H1 (cell line): ENCODE measurements at regions not wholly inside any gene's neighbourhood (a gene's known extent, or its start where the extent isn't known, plus 50 kb on each side); places are given as distances from the start of the nearest gene placed in this dataset.

Source experiments
- CTCF ChIA-PET: fragments of 300-600 bp; sonication (Branson Sonifier 250); formaldehyde crosslinking; loops from one replicate; lab custom pipeline; 2021; ENCODE audit not compliant: partially characterized antibody; lab: Charles Lee
- POLR2A ChIA-PET: fragments of 300-600 bp; sonication (Branson Sonifier 250); formaldehyde crosslinking; loops from one replicate; lab custom pipeline; 2021; ENCODE audit warnings: inconsistent platforms; ENCODE audit not compliant: partially characterized antibody; lab: Charles Lee
- DNase-seq, 2 experiments: peaks; one replicate each; pipeline versions ENCODE4 v3.0.0 to v3.0.0-alpha.2; 2010 to 2022; ENCODE audit warnings: low spot score in 2 of 2, low read depth in 1 of 2, mixed read lengths in 1 of 2
- FAIRE-seq: peaks from 2 replicates; lab custom pipeline; 2011; peaks lifted over from hg19 to GRCh38; lab: Jason Lieb, UNC
- H2AFZ ChIP-seq: 2 replicates; pipeline ENCODE4 v1.8.1; 2012; ENCODE audit warnings: low read length, inconsistent platforms
- H2AK5ac ChIP-seq: 2 replicates; pipeline ENCODE4 v1.6.1; 2013; ENCODE audit warnings: low read depth, low read length
- H2BK120ac ChIP-seq: replicated peaks from 2 replicates; pipeline ENCODE3; 2013; ENCODE audit warnings: low read depth, low read length, inconsistent platforms
- H2BK12ac ChIP-seq: 2 replicates; pipeline ENCODE4 v1.6.1; 2013; ENCODE audit warnings: low read depth, low read length
- H2BK15ac ChIP-seq: 2 replicates; pipeline ENCODE4 v1.6.1; 2013; ENCODE audit warnings: low read length
- H2BK20ac ChIP-seq: 2 replicates; pipeline ENCODE4 v1.6.1; 2013; ENCODE audit warnings: low read length
- H2BK5ac ChIP-seq: 2 replicates; pipeline ENCODE4 v1.6.1; 2013; ENCODE audit warnings: low read depth, low read length
- H3K14ac ChIP-seq: 2 replicates; pipeline ENCODE4 v1.6.1; 2013; ENCODE audit warnings: inconsistent platforms; ENCODE audit not compliant: insufficient read length
- H3K18ac ChIP-seq: 2 replicates; pipeline ENCODE4 v1.6.1; 2013; ENCODE audit warnings: low read length; ENCODE audit errors: extremely low read depth
- H3K23ac ChIP-seq: 2 replicates; pipeline ENCODE4 v1.6.1; 2013; ENCODE audit warnings: inconsistent platforms; ENCODE audit not compliant: insufficient read length
- H3K23me2 ChIP-seq: 2 replicates; pipeline ENCODE4 v1.6.1; 2013; ENCODE audit warnings: low read depth, low read length
- H3K27ac ChIP-seq: 2 replicates; pipeline ENCODE4 v1.6.1; 2011; ENCODE audit warnings: low read depth, low read length, inconsistent platforms
- H3K27me3 ChIP-seq, 4 experiments: replicated peaks in 1 of 4; 1 replicate in 1 of 4; 2 replicates in 3 of 4; pipeline versions ENCODE4 v1.6.1 to v1.8.1; 2011 to 2013; ENCODE audit warnings: low read length in 3 of 4, mild to moderate bottlenecking in 3 of 4, inconsistent platforms in 2 of 4, mixed read lengths in 2 of 4, moderate library complexity in 1 of 4; ENCODE audit not compliant: control insufficient read depth in 3 of 4, insufficient read depth in 3 of 4; ENCODE audit errors: extremely low read depth in 1 of 4
- H3K36me3 ChIP-seq, 4 experiments: 2 replicates each; pipeline versions ENCODE4 v1.6.1 to v1.8.1; 2011 to 2013; ENCODE audit warnings: mild to moderate bottlenecking in 4 of 4, low read length in 3 of 4, moderate library complexity in 2 of 4, control low read depth in 1 of 4, inconsistent platforms in 1 of 4; ENCODE audit not compliant: insufficient read depth in 4 of 4, control insufficient read depth in 2 of 4
- H3K4ac ChIP-seq: replicated peaks from 2 replicates; pipeline ENCODE3; 2013; ENCODE audit warnings: low read length, low read depth, mixed read lengths, inconsistent platforms; ENCODE audit not compliant: insufficient read length
- H3K4me1 ChIP-seq, 4 experiments: replicated peaks in 1 of 4; 1 replicate in 1 of 4; 2 replicates in 3 of 4; pipeline versions ENCODE4 v1.6.1 to v1.8.1; 2011 to 2013; ENCODE audit warnings: low read length in 3 of 4, inconsistent platforms in 2 of 4, mixed read lengths in 1 of 4; ENCODE audit not compliant: insufficient read depth in 4 of 4, control insufficient read depth in 3 of 4
- H3K4me2 ChIP-seq, 2 experiments: 2 replicates each; pipeline versions ENCODE4 v1.6.1 to v1.8.1; 2011 to 2013; ENCODE audit warnings: low read depth in 2 of 2, low read length in 2 of 2, control low read depth in 1 of 2, inconsistent platforms in 1 of 2, mild to moderate bottlenecking in 1 of 2; ENCODE audit not compliant: insufficient read depth in 1 of 2
- H3K4me3 ChIP-seq, 4 experiments: fragments of 200-600, 300-600 bp in 1 of 4; sonication (generic), shearing (Covaris generic), sonication (Bioruptor Twin) in 1 of 4; 2 replicates each; pipeline versions ENCODE4 v1.5.1 to v1.8.1; 2011 to 2016; ENCODE audit warnings: low read length in 4 of 4, low read depth in 3 of 4, control low read depth in 2 of 4, inconsistent platforms in 2 of 4, mild to moderate bottlenecking in 2 of 4, mixed read lengths in 1 of 4, moderate library complexity in 1 of 4; ENCODE audit not compliant: insufficient read depth in 2 of 4; ENCODE audit errors: extremely low read depth in 1 of 4
- H3K56ac ChIP-seq: replicated peaks from 2 replicates; pipeline ENCODE3; 2013; ENCODE audit warnings: low read depth, mild to moderate bottlenecking, mixed read lengths, low read length, inconsistent platforms; ENCODE audit not compliant: insufficient read length
- H3K79me1 ChIP-seq: 2 replicates; pipeline ENCODE4 v1.6.1; 2013; ENCODE audit warnings: low read depth, low read length, control low read depth
- H3K79me2 ChIP-seq, 2 experiments: 2 replicates each; pipeline versions ENCODE4 v1.6.1 to v1.8.1; 2012 to 2013; ENCODE audit warnings: low read length in 2 of 2, mild to moderate bottlenecking in 2 of 2, inconsistent platforms in 1 of 2; ENCODE audit not compliant: insufficient read depth in 2 of 2, control insufficient read depth in 1 of 2
- H3K9ac ChIP-seq, 4 experiments: replicated peaks in 1 of 4; 1 replicate in 1 of 4; 2 replicates in 3 of 4; pipeline versions ENCODE4 v1.6.1 to v1.8.1; 2011 to 2013; ENCODE audit warnings: low read depth in 3 of 4, low read length in 3 of 4, control low read depth in 2 of 4, mild to moderate bottlenecking in 2 of 4, moderate library complexity in 2 of 4, inconsistent platforms in 1 of 4; ENCODE audit errors: extremely low read depth in 1 of 4
- H3K9me3 ChIP-seq, 2 experiments: 2 replicates each; pipeline versions ENCODE4 v1.6.1 to v1.8.1; 2012 to 2013; ENCODE audit warnings: mild to moderate bottlenecking in 2 of 2, moderate library complexity in 2 of 2, control low read depth in 1 of 2, inconsistent platforms in 1 of 2, low read depth in 1 of 2, low read length in 1 of 2, mixed read lengths in 1 of 2; ENCODE audit not compliant: insufficient read depth in 2 of 2
- H4K20me1 ChIP-seq, 2 experiments: replicated peaks in 1 of 2; 2 replicates each; pipeline versions ENCODE3 to v1.8.1; 2011 to 2013; ENCODE audit warnings: inconsistent platforms in 2 of 2, low read length in 2 of 2, mild to moderate bottlenecking in 1 of 2; ENCODE audit not compliant: insufficient read depth in 2 of 2, control insufficient read depth in 1 of 2
- H4K5ac ChIP-seq: 2 replicates; pipeline ENCODE4 v1.6.1; 2013; ENCODE audit warnings: low read length, low read depth, mixed read lengths, inconsistent platforms; ENCODE audit not compliant: insufficient read length
- H4K8ac ChIP-seq: 2 replicates; pipeline ENCODE4 v1.8.0; 2013; ENCODE audit warnings: mild to moderate bottlenecking, moderate library complexity, low read length, inconsistent platforms; ENCODE audit not compliant: insufficient read depth; ENCODE audit errors: extremely low read depth
- H4K91ac ChIP-seq: replicated peaks from 2 replicates; pipeline ENCODE3; 2013; ENCODE audit warnings: low read length, mixed read lengths, inconsistent platforms; ENCODE audit not compliant: insufficient read length
- EGR1 ChIP-seq: IDR thresholded peaks from 2 replicates; pipeline ENCODE4 v1.6.1; 2011; ENCODE audit warnings: low read depth, low read length, borderline replicate concordance
- EP300 ChIP-seq, 2 experiments: IDR thresholded peaks; 1 replicate in 1 of 2; 2 replicates in 1 of 2; pipeline ENCODE4 v1.6.1; 2011 to 2012; ENCODE audit warnings: low read depth in 2 of 2, low read length in 2 of 2, mild to moderate bottlenecking in 2 of 2, borderline replicate concordance in 1 of 2, inconsistent platforms in 1 of 2, moderate library complexity in 1 of 2
- EZH2 ChIP-seq: fragments of 200-600 bp; sonication (generic); IDR thresholded peaks from 2 replicates; pipeline ENCODE4 v1.7.1; 2012; ENCODE audit warnings: low read depth, mild to moderate bottlenecking, moderate library complexity, low read length, inconsistent platforms; ENCODE audit not compliant: severe bottlenecking
- GTF2F1 ChIP-seq: IDR thresholded peaks from 2 replicates; pipeline ENCODE4 v1.6.1; 2012; ENCODE audit warnings: low read depth, low read length, improper control_type of control experiment, borderline replicate concordance
- RNF2 ChIP-seq: fragments of 200-900, 300-1000 bp; sonication (generic); IDR thresholded peaks from 2 replicates; pipeline ENCODE4 v1.7.1; 2016; ENCODE audit warnings: borderline replicate concordance, low read depth, mild to moderate bottlenecking, antibody characterized with exemption, low read length; ENCODE audit not compliant: poor library complexity, severe bottlenecking; ENCODE audit errors: missing control alignments
- SIRT6 ChIP-seq: IDR thresholded peaks from one replicate; pipeline ENCODE4 v1.7.1; 2012; ENCODE audit warnings: low read length, inconsistent platforms
- SIX5 ChIP-seq: IDR thresholded peaks from 2 replicates; pipeline ENCODE4 v1.6.1; 2011; ENCODE audit warnings: mild to moderate bottlenecking, low read depth, low read length
- SRF ChIP-seq: IDR thresholded peaks from 2 replicates; pipeline ENCODE4 v1.6.1; 2011; ENCODE audit warnings: mild to moderate bottlenecking, low read depth, low read length, moderate library complexity
- TBP ChIP-seq: IDR thresholded peaks from 2 replicates; pipeline ENCODE4 v1.6.1; 2011; ENCODE audit warnings: low read depth, low read length, improper control_type of control experiment
- WGBS, 2 experiments: shearing (Covaris generic) in 1 of 2; methylation state at CpG; one replicate each; pipeline versions ENCODE4 v1.1.6 to v1.1.7; 2013 to 2015; ENCODE audit warnings: low lambda C conversion rate in 2 of 2, mixed read lengths in 2 of 2, inconsistent platforms in 1 of 2, low coverage in 1 of 2, missing lambda C conversion rate in 1 of 2; ENCODE audit not compliant: insufficient replicate concordance in 2 of 2, insufficient coverage in 1 of 2, insufficient read length in 1 of 2; ENCODE audit errors: extremely low coverage in 1 of 2, missing lambda C conversion rate in 1 of 2; 5-methylcytosine and 5-hydroxymethylcytosine counted together
- TF ChIP-seq, protein P1 (sequence below): IDR thresholded peaks from 2 replicates; pipeline ENCODE4 v1.6.1; 2011; ENCODE audit warnings: low read depth, mild to moderate bottlenecking, low read length; ENCODE audit not compliant: insufficient read depth
- TF ChIP-seq, protein P2 (sequence below): IDR thresholded peaks from 2 replicates; pipeline ENCODE4 v1.6.1; 2012; ENCODE audit warnings: low read length, inconsistent platforms

DNA sequence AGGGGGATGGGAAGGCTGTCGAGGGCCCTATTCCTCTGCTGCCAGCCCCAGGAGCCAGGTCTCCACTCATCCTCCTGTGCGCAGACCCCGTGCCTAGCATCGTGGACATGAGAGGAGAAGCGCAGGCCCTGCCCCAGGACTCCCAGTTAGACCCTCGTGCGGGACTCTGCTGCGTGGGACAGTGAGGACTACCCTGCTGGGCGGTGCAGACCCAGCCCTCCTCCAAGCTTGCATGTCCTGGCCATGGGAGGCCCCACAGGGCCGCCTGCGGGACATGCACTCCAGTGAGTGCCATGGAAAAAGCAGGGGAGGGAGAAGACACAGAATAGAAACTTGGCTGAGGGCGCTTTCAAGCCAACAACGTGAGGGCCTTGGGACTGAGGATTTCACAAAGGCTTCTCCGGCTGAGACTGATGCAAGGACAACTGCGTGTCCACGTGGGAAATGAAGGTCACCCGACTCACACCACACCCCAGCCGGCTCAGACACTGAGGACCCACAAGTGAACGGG lies 62.6 kb upstream of the IQSEC1 start:
- H2BK12ac ChIP-seq: peak overlapping the region; percentile 23; the same call in 1 of the 2 replicates
- ChIA-PET POLR2A (no interaction called here), CTCF (interaction anchor here (0.6 to 2.8 kb wide), 9 partner anchors 10 to 325 kb away, joined by 3 to 15 read pairs (median 4); no protein-coding TSS in a partner anchor)
- no peaks in the 10 kb centered on the region for H3K79me2 ChIP-seq
- H3K36me3 ChIP-seq: no peaks in the 10 kb centered on the region
- no peak overlapping the region for H2BK5ac ChIP-seq
- H4K5ac ChIP-seq: no peak overlapping the region
- no peak overlapping the region for H3K4ac ChIP-seq
- H3K9me3 ChIP-seq: no peaks in the 10 kb centered on the region
- H4K91ac ChIP-seq: no peak overlapping the region
- FAIRE-seq (no peak), DNase-seq (no peak)
- H3K14ac ChIP-seq: no peak overlapping the region
- no peak overlapping the region for H3K4me2 ChIP-seq
- peaks cover 0 to 6% (median 2%) of the 10 kb centered on the region in 4 experiments; a peak in 3 of 7 replicates for H3K4me1 ChIP-seq
- no peak overlapping the region for H3K56ac ChIP-seq
- H4K20me1 ChIP-seq: peaks cover 1 to 6% of the 10 kb centered on the region in 2 experiments
- H3K27me3 ChIP-seq: no peaks in the 10 kb centered on the region
- no peak overlapping the region for H2BK20ac ChIP-seq
- H2BK120ac ChIP-seq: no peak overlapping the region
- H3K9ac ChIP-seq: no peak overlapping the region
- H3K23me2 ChIP-seq: no peaks in the 10 kb centered on the region
- no peak overlapping the region for H2BK15ac ChIP-seq
- 83% methylated on average over 19 of the region's 19 CpGs; no CpG with 5 or more reads in 1 of the 2 experiments for WGBS, 2 experiments
- no peak overlapping the region for H2AFZ ChIP-seq
- H3K18ac ChIP-seq: peak overlapping the region; percentile 71
- H3K23ac ChIP-seq: no peak overlapping the region
- peak overlapping the region; percentile 65; the same call in 1 of the 2 replicates for H4K8ac ChIP-seq
- H3K79me1 ChIP-seq: no peaks in the 10 kb centered on the region
- H2AK5ac ChIP-seq: no peak overlapping the region
- H3K27ac ChIP-seq: no peak overlapping the region
- H3K4me3 ChIP-seq: no peak overlapping the region
- TF ChIP-seq TBP (no peak), GTF2F1 (no peak), SIRT6 (no peak), SRF (no peak), EP300 (IDR thresholded peaks at IDR 0.05; ENCODE audit: borderline replicate concordance in 1 of 2, low read depth in 2 of 2, low read length in 2 of 2) (no peak), EGR1 (no peak), RNF2 (no peak), SIX5 (no peak), EZH2 (no peak)
- TF ChIP-seq, protein P1, sequence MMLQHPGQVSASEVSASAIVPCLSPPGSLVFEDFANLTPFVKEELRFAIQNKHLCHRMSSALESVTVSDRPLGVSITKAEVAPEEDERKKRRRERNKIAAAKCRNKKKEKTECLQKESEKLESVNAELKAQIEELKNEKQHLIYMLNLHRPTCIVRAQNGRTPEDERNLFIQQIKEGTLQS: no peak
- TF ChIP-seq, protein P2, sequence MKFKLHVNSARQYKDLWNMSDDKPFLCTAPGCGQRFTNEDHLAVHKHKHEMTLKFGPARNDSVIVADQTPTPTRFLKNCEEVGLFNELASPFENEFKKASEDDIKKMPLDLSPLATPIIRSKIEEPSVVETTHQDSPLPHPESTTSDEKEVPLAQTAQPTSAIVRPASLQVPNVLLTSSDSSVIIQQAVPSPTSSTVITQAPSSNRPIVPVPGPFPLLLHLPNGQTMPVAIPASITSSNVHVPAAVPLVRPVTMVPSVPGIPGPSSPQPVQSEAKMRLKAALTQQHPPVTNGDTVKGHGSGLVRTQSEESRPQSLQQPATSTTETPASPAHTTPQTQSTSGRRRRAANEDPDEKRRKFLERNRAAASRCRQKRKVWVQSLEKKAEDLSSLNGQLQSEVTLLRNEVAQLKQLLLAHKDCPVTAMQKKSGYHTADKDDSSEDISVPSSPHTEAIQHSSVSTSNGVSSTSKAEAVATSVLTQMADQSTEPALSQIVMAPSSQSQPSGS: no peak
